Prostate gland (tissue), 2 donors: ENCODE measurements at regions not wholly inside any gene's neighbourhood (a gene's known extent, or its start where the extent isn't known, plus 50 kb on each side); places are given as distances from the start of the nearest gene placed in this dataset.

Experiments used
- CTCF ChIP-seq, 4 experiments: fragments of 200-600 bp in 2 of 4; fragments of 450-650 bp in 2 of 4; sonication (generic) in 2 of 4; IDR thresholded peaks; 1 replicate in 3 of 4; 2 replicates in 1 of 4; pipeline ENCODE4 v1.5.1; 2016 to 2019; ENCODE audit warnings: antibody characterized with exemption in 4 of 4, mild to moderate bottlenecking in 2 of 4, moderate library complexity in 2 of 4
- POLR2AphosphoS5 ChIP-seq: sonication (generic); formaldehyde crosslinking; IDR thresholded peaks from one replicate; pipeline ENCODE4 v1.6.1; 2017; ENCODE audit warnings: antibody characterized with exemption

- TF ChIP-seq CTCF (IDR thresholded peaks at IDR 0.05): no peak
- no peak for TF ChIP-seq POLR2AphosphoS5
These were observed 170.1 kb downstream of the PAH start for GRCh38 chr12:102746963-102747362.
